HCT116 (cell line): ENCODE measurements at regions not wholly inside any gene's neighbourhood (a gene's known extent, or its start where the extent isn't known, plus 50 kb on each side); places are given as distances from the start of the nearest gene placed in this dataset.

Experiments
- CTCF ChIP-seq, 3 experiments: fragments of 200-600 bp in 1 of 3; sonication (generic) in 1 of 3; IDR thresholded peaks in 2 of 3; conservative IDR thresholded peaks in 1 of 3; 2 replicates each; pipeline ENCODE4 v1.5.1; 2012 to 2017; ENCODE audit warnings: low read depth in 2 of 3, low read length in 2 of 3, antibody characterized with exemption in 1 of 3, borderline replicate concordance in 1 of 3, control low read depth in 1 of 3, mild to moderate bottlenecking in 1 of 3, mixed read lengths in 1 of 3, mixed run types in 1 of 3, moderate library complexity in 1 of 3; ENCODE audit not compliant: insufficient read depth in 1 of 3
- EGR1 ChIP-seq: IDR thresholded peaks from 2 replicates; pipeline ENCODE4 v1.6.1; 2012; ENCODE audit warnings: low read depth
- JUND ChIP-seq: IDR thresholded peaks from 2 replicates; pipeline ENCODE4 v1.6.1; 2012
- POLR2A ChIP-seq: IDR thresholded peaks from 2 replicates; pipeline ENCODE4 v1.7.0; 2011; ENCODE audit warnings: borderline replicate concordance; ENCODE audit not compliant: insufficient read depth, insufficient read length; ENCODE audit errors: extremely low read depth
- YY1 ChIP-seq: IDR thresholded peaks from 2 replicates; pipeline ENCODE4 v1.6.1; 2011; ENCODE audit warnings: low read length, low read depth, moderate library complexity, mild to moderate bottlenecking; ENCODE audit not compliant: insufficient replicate concordance; ENCODE audit errors: extremely low read depth
- ZFX ChIP-seq: fragments of 450-650 bp; IDR thresholded peaks from 2 replicates; pipeline ENCODE4 v1.6.1; 2017
- TF ChIP-seq, protein P1 (sequence below): IDR thresholded peaks from 2 replicates; pipeline ENCODE4 v1.6.1; 2012
- TF ChIP-seq, protein P2 (sequence below): IDR thresholded peaks from 2 replicates; pipeline ENCODE4 v1.6.1; 2012; ENCODE audit warnings: low read depth

DNA sequence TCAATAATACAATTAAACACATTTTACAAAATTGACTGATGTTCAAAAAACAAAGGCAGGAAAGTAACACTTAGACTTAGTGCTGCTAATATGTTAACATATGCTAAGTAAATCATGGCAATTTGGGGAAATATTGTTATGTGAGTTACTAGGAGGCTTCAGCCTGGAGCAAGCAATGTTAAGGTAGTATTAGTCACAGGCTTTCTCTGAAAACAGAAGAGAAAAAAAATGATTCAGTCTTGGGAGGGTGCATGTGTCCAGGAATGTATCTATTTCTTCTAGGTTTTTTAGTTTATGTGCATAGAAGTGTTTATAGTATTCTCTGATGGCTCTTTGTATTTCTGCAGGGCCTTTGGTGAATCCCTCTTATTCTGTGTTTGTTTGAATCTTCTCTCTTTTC, 345.8 kb upstream of the TFPI start:
- no peak for TF ChIP-seq CTCF (IDR thresholded peaks at IDR 0.05 in 2 of 3, conservative IDR thresholded peaks at IDR 0.05 in 1 of 3; ENCODE audit: borderline replicate concordance in 1 of 3, insufficient read depth in 1 of 3, low read depth in 2 of 3, low read length in 2 of 3)
- no peak for TF ChIP-seq JUND
- TF ChIP-seq, protein P1, sequence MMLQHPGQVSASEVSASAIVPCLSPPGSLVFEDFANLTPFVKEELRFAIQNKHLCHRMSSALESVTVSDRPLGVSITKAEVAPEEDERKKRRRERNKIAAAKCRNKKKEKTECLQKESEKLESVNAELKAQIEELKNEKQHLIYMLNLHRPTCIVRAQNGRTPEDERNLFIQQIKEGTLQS: no peak
- TF ChIP-seq YY1: no peak
- TF ChIP-seq, protein P2, sequence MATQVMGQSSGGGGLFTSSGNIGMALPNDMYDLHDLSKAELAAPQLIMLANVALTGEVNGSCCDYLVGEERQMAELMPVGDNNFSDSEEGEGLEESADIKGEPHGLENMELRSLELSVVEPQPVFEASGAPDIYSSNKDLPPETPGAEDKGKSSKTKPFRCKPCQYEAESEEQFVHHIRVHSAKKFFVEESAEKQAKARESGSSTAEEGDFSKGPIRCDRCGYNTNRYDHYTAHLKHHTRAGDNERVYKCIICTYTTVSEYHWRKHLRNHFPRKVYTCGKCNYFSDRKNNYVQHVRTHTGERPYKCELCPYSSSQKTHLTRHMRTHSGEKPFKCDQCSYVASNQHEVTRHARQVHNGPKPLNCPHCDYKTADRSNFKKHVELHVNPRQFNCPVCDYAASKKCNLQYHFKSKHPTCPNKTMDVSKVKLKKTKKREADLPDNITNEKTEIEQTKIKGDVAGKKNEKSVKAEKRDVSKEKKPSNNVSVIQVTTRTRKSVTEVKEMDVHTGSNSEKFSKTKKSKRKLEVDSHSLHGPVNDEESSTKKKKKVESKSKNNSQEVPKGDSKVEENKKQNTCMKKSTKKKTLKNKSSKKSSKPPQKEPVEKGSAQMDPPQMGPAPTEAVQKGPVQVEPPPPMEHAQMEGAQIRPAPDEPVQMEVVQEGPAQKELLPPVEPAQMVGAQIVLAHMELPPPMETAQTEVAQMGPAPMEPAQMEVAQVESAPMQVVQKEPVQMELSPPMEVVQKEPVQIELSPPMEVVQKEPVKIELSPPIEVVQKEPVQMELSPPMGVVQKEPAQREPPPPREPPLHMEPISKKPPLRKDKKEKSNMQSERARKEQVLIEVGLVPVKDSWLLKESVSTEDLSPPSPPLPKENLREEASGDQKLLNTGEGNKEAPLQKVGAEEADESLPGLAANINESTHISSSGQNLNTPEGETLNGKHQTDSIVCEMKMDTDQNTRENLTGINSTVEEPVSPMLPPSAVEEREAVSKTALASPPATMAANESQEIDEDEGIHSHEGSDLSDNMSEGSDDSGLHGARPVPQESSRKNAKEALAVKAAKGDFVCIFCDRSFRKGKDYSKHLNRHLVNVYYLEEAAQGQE: no peak
- TF ChIP-seq ZFX: no peak
- TF ChIP-seq POLR2A: no peak
- no peak for TF ChIP-seq EGR1
